SU-DHL-6 (cell line): ENCODE measurements at regions not wholly inside any gene's neighbourhood (a gene's known extent, or its start where the extent isn't known, plus 50 kb on each side); places are given as distances from the start of the nearest gene placed in this dataset.

Source experiments
- EZH2phosphoT487 ChIP-seq: fragments of 200-600 bp; sonication (generic), shearing (Covaris generic); conservative IDR thresholded peaks from 2 replicates; pipeline ENCODE4 v1.6.1; 2018; ENCODE audit warnings: mild to moderate bottlenecking, antibody characterized with exemption, low read length, moderate library complexity, mixed read lengths
- TF ChIP-seq, protein P1 (sequence below): fragments of 200-600 bp; sonication (generic); IDR thresholded peaks from one replicate; pipeline ENCODE4 v1.5.1; 2017; ENCODE audit warnings: antibody characterized with exemption, mild to moderate bottlenecking, low read length, moderate library complexity; ENCODE audit not compliant: insufficient read depth, poor library complexity, severe bottlenecking

DNA sequence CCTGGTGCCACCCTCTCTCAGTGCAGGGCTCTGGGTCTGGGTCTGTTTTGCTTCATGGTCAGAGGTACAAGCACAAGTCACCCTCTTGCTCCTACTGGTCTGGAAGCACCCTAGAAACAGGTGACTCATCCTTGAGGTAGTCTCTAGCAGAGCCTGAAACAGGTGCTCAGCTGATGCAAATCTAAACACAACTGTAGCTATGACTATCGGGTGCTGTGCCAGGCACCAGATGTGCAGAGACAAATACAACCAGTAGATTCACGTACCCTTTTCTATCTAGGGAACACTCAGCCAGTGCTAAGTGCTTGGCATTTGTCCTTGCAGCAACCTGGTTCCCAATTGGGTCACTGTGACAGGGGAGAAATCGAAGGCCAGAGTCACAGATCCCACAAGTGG lies 140.9 kb upstream of the MYCN start:
- TF ChIP-seq, protein P1, sequence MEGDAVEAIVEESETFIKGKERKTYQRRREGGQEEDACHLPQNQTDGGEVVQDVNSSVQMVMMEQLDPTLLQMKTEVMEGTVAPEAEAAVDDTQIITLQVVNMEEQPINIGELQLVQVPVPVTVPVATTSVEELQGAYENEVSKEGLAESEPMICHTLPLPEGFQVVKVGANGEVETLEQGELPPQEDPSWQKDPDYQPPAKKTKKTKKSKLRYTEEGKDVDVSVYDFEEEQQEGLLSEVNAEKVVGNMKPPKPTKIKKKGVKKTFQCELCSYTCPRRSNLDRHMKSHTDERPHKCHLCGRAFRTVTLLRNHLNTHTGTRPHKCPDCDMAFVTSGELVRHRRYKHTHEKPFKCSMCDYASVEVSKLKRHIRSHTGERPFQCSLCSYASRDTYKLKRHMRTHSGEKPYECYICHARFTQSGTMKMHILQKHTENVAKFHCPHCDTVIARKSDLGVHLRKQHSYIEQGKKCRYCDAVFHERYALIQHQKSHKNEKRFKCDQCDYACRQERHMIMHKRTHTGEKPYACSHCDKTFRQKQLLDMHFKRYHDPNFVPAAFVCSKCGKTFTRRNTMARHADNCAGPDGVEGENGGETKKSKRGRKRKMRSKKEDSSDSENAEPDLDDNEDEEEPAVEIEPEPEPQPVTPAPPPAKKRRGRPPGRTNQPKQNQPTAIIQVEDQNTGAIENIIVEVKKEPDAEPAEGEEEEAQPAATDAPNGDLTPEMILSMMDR = no peak
- no peak for TF ChIP-seq EZH2phosphoT487
